ENCODE measurements at regions not wholly inside any gene's neighbourhood (a gene's known extent, or its start where the extent isn't known, plus 50 kb on each side); places are given as distances from the start of the nearest gene placed in this dataset.

GRCh38 chr21:22189278-22189677 lies 1191.1 kb downstream of the NCAM2 start (continued):
- TF ChIP-seq CHD7 (IDR thresholded peaks at IDR 0.05; ENCODE audit: insufficient replicate concordance, low read length) (no peak), CEBPB (IDR thresholded peaks at IDR 0.05; ENCODE audit: low read depth, low read length) (no peak), CREB1 (IDR thresholded peaks at IDR 0.05) (no peak)

Data from H1 (cell line).